GM23248 (cell line): ENCODE measurements at regions not wholly inside any gene's neighbourhood (a gene's known extent, or its start where the extent isn't known, plus 50 kb on each side); places are given as distances from the start of the nearest gene placed in this dataset.

Experiments used
- EZH2 ChIP-seq: fragments of 200-600 bp; sonication (generic); IDR thresholded peaks from 2 replicates; pipeline ENCODE4 v1.6.1; 2018; ENCODE audit warnings: antibody characterized with exemption, mild to moderate bottlenecking; ENCODE audit not compliant: insufficient read depth, poor library complexity, severe bottlenecking
- EZH2phosphoT487 ChIP-seq: fragments of 200-600 bp; sonication (generic); IDR thresholded peaks from 2 replicates; pipeline ENCODE4 v1.6.1; 2018; ENCODE audit warnings: antibody characterized with exemption, moderate library complexity, mild to moderate bottlenecking, low read depth; ENCODE audit not compliant: insufficient read depth

GRCh38 chr20:61096463-61096862 is 155.6 kb upstream of the CDH4 start:
- TF ChIP-seq EZH2 (no peak), EZH2phosphoT487 (no peak)
